Endodermal cell (in vitro differentiated cells): ENCODE measurements at regions not wholly inside any gene's neighbourhood (a gene's known extent, or its start where the extent isn't known, plus 50 kb on each side); places are given as distances from the start of the nearest gene placed in this dataset.

Experiments
- DNase-seq: peaks from one replicate; pipeline ENCODE4 v3.0.0-alpha.2; 2017
- H3K27ac ChIP-seq: 2 replicates; pipeline ENCODE4 v1.5.1; 2013; ENCODE audit warnings: mild to moderate bottlenecking, low read depth, low read length, moderate library complexity
- H3K27me3 ChIP-seq: 2 replicates; pipeline ENCODE4 v1.6.1; 2013; ENCODE audit warnings: mild to moderate bottlenecking, low read length, moderate library complexity; ENCODE audit not compliant: insufficient read depth, control insufficient read depth, poor library complexity, severe bottlenecking
- H3K36me3 ChIP-seq: 2 replicates; pipeline ENCODE4 v1.7.0; 2013; ENCODE audit warnings: mild to moderate bottlenecking, low read length, moderate library complexity; ENCODE audit not compliant: control insufficient read depth, insufficient read depth
- H3K4me1 ChIP-seq: one replicate; pipeline ENCODE4 v1.7.0; 2013; ENCODE audit warnings: low read length; ENCODE audit not compliant: control insufficient read depth, insufficient read depth
- H3K4me3 ChIP-seq: 2 replicates; pipeline ENCODE4 v1.5.1; 2013; ENCODE audit warnings: mild to moderate bottlenecking, low read length, moderate library complexity
- H3K9ac ChIP-seq: 2 replicates; pipeline ENCODE4 v1.6.1; 2013; ENCODE audit warnings: mild to moderate bottlenecking, low read length, moderate library complexity; ENCODE audit not compliant: poor library complexity, severe bottlenecking; ENCODE audit errors: extremely low read depth
- H3K9me3 ChIP-seq: 2 replicates; pipeline ENCODE4 v1.6.1; 2013; ENCODE audit warnings: mild to moderate bottlenecking, low read length, moderate library complexity; ENCODE audit not compliant: control insufficient read depth
- H3K27ac Mint-ChIP-seq: 2 replicates; pipeline ENCODE4 v1.8.0; 2020; ENCODE audit warnings: mixed read lengths
- H3K27me3 Mint-ChIP-seq: 2 replicates; pipeline ENCODE4 v1.8.0; 2021; ENCODE audit warnings: mild to moderate bottlenecking, mixed read lengths; ENCODE audit not compliant: insufficient read depth
- H3K36me3 Mint-ChIP-seq: 2 replicates; pipeline ENCODE4 v1.8.0; 2020; ENCODE audit warnings: low read depth, mixed read lengths
- H3K4me1 Mint-ChIP-seq: 2 replicates; pipeline ENCODE4 v1.8.0; 2020; ENCODE audit warnings: mixed read lengths
- H3K4me3 Mint-ChIP-seq: 2 replicates; pipeline ENCODE4 v1.8.0; 2020; ENCODE audit warnings: mild to moderate bottlenecking, moderate library complexity, mixed read lengths
- H3K9me3 Mint-ChIP-seq: 2 replicates; pipeline ENCODE4 v1.8.0; 2020; ENCODE audit warnings: mild to moderate bottlenecking, mixed read lengths
- CTCF ChIP-seq: fragments of 200-600 bp; sonication (generic); conservative IDR thresholded peaks from 2 replicates; pipeline ENCODE4 v1.5.0; 2021; ENCODE audit warnings: antibody characterized with exemption, mild to moderate bottlenecking
- WGBS, 2 experiments: methylation state at CpG; one replicate each; pipeline versions ENCODE4 v1.1.5 to v1.1.7; 2013; ENCODE audit warnings: missing lambda C conversion rate in 2 of 2, mixed read lengths in 1 of 2; ENCODE audit not compliant: insufficient coverage in 1 of 2, insufficient read length in 1 of 2; 5-methylcytosine and 5-hydroxymethylcytosine counted together

- Mint-ChIP-seq H3K4me3 (no peak overlapping the region), H3K9me3 (no peaks in the 10 kb centered on the region), H3K27me3 (no peaks in the 10 kb centered on the region), H3K4me1 (no peaks in the 10 kb centered on the region), H3K36me3 (no peaks in the 10 kb centered on the region), H3K27ac (no peak overlapping the region)
- no peaks in the 10 kb centered on the region for H3K27me3 ChIP-seq
- no peak overlapping the region for H3K27ac ChIP-seq
- no peak for DNase-seq
- no peak for TF ChIP-seq CTCF
- H3K9ac ChIP-seq = no peak overlapping the region
- H3K36me3 ChIP-seq = no peaks in the 10 kb centered on the region
- H3K4me1 ChIP-seq = no peaks in the 10 kb centered on the region
- H3K4me3 ChIP-seq = no peak overlapping the region
- H3K9me3 ChIP-seq = no peaks in the 10 kb centered on the region
- WGBS, 2 experiments = 79 to 100% methylated on average over 1 of the region's 1 CpG
Observed at GRCh38 chr4:129738175-129738574, 642.2 kb downstream of the C4orf33 start.

- no peak for TF ChIP-seq CTCF
- Mint-ChIP-seq H3K36me3 (no peaks in the 10 kb centered on the region), H3K27ac (no peak overlapping the region), H3K27me3 (no peaks in the 10 kb centered on the region), H3K4me3 (no peak overlapping the region), H3K9me3 (no peaks in the 10 kb centered on the region), H3K4me1 (no peaks in the 10 kb centered on the region)
- H3K27me3 ChIP-seq = no peaks in the 10 kb centered on the region
- H3K36me3 ChIP-seq = no peaks in the 10 kb centered on the region
- no peak for DNase-seq
- no peaks in the 10 kb centered on the region for H3K4me1 ChIP-seq
- H3K4me3 ChIP-seq = no peak overlapping the region
- 57 to 80% methylated on average over 2 of the region's 2 CpGs for WGBS, 2 experiments
- H3K27ac ChIP-seq = no peak overlapping the region
- no peak overlapping the region for H3K9ac ChIP-seq
- H3K9me3 ChIP-seq = no peaks in the 10 kb centered on the region
Observed at GRCh38 chr4:129747756-129748155, 651.8 kb downstream of the C4orf33 start.

- Histone ChIP-seq H3K27me3 (no peaks in the 10 kb centered on the region), H3K4me3 (no peak overlapping the region), H3K9ac (no peak overlapping the region), H3K27ac (no peak overlapping the region), H3K4me1 (no peaks in the 10 kb centered on the region), H3K9me3 (no peaks in the 10 kb centered on the region), H3K36me3 (no peaks in the 10 kb centered on the region)
- Mint-ChIP-seq H3K4me1 (no peaks in the 10 kb centered on the region), H3K9me3 (no peaks in the 10 kb centered on the region), H3K4me3 (no peak overlapping the region), H3K27ac (no peak overlapping the region), H3K36me3 (no peaks in the 10 kb centered on the region), H3K27me3 (no peaks in the 10 kb centered on the region)
- TF ChIP-seq CTCF = no peak
- WGBS, 2 experiments = 90% methylated on average over 1 of the region's 1 CpG; no CpG with 5 or more reads in 1 of the 2 experiments
- DNase-seq = no peak
Observed at GRCh38 chr4:129748991-129749390, 653.0 kb downstream of the C4orf33 start.
